ENCODE measurements at regions not wholly inside any gene's neighbourhood (a gene's known extent, or its start where the extent isn't known, plus 50 kb on each side); places are given as distances from the start of the nearest gene placed in this dataset.
"Not testable (repeated sequence)": the region's sequence is repeated elsewhere in the genome, so short reads cannot be mapped to it uniquely, and the experiment has no call there.

GRCh38 chr14:53399057-53399456, 245.9 kb upstream of the DDHD1 start:
- Histone ChIP-seq H3K9ac (ENCODE audit: low read length in 3 of 3) (no peak overlapping the region), H3K27me3 (ENCODE audit: control insufficient read depth, insufficient read depth, low read length) (no peaks in the 10 kb centered on the region), H3K36me3 (ENCODE audit: control insufficient read depth in 2 of 3, insufficient read depth in 3 of 3, low read length in 3 of 3) (no peaks in the 10 kb centered on the region), H3K9me3 (ENCODE audit: control insufficient read depth in 2 of 3, insufficient read depth in 1 of 3, low read length in 3 of 3) (peaks cover 0 to 8% (median 5%) of the 10 kb centered on the region in 3 donors), H3K27ac (ENCODE audit: low read depth in 2 of 2, low read length in 2 of 2) (no peak overlapping the region), H3K4me1 (ENCODE audit: control insufficient read depth in 2 of 3, insufficient read depth in 2 of 3, low read depth in 1 of 3, low read length in 3 of 3) (no peaks in the 10 kb centered on the region), H3K4me3 (ENCODE audit: low read length in 3 of 3) (no peak overlapping the region)
- DNase-seq = no peak
- intact Hi-C loops (cut with DNase I) = no loop called here
- FAIRE-seq = no peak
- TF ChIP-seq, protein P1, sequence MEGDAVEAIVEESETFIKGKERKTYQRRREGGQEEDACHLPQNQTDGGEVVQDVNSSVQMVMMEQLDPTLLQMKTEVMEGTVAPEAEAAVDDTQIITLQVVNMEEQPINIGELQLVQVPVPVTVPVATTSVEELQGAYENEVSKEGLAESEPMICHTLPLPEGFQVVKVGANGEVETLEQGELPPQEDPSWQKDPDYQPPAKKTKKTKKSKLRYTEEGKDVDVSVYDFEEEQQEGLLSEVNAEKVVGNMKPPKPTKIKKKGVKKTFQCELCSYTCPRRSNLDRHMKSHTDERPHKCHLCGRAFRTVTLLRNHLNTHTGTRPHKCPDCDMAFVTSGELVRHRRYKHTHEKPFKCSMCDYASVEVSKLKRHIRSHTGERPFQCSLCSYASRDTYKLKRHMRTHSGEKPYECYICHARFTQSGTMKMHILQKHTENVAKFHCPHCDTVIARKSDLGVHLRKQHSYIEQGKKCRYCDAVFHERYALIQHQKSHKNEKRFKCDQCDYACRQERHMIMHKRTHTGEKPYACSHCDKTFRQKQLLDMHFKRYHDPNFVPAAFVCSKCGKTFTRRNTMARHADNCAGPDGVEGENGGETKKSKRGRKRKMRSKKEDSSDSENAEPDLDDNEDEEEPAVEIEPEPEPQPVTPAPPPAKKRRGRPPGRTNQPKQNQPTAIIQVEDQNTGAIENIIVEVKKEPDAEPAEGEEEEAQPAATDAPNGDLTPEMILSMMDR (IDR thresholded peaks at IDR 0.05; ENCODE audit: borderline replicate concordance, extremely low read depth, insufficient read depth) = no peak

DNA sequence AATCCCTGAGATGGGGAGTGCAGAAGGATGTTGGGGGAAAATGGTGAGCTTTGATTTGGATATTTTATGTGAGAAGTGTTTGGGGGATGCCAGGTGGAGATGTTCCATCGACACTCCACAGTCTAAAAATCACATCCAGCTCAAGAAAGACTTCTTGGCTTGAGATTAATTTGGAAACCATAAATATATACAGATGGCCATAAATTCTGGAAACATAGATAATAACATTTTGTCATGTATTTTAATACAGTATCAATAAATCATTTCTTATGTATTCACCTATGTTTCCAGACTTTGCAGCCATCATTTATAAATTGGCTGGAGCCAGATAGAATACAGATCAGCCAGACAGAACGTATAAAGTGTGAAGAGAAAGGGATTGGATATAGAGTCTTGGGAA, 245.5 kb upstream of the DDHD1 start:
- peaks cover 0 to 8% (median 5%) of the 10 kb centered on the region in 3 donors for H3K9me3 ChIP-seq (ENCODE audit: control insufficient read depth in 2 of 3, insufficient read depth in 1 of 3, low read length in 3 of 3)
- H3K27ac ChIP-seq (ENCODE audit: low read depth in 2 of 2, low read length in 2 of 2) = no peak overlapping the region
- H3K9ac ChIP-seq (ENCODE audit: low read length in 3 of 3) = no peak overlapping the region
- no peaks in the 10 kb centered on the region for H3K27me3 ChIP-seq (ENCODE audit: control insufficient read depth, insufficient read depth, low read length)
- H3K4me1 ChIP-seq (ENCODE audit: control insufficient read depth in 2 of 3, insufficient read depth in 2 of 3, low read depth in 1 of 3, low read length in 3 of 3) = no peaks in the 10 kb centered on the region
- H3K36me3 ChIP-seq (ENCODE audit: control insufficient read depth in 2 of 3, insufficient read depth in 3 of 3, low read length in 3 of 3) = no peaks in the 10 kb centered on the region
- intact Hi-C loops (cut with DNase I) = no loop called here
- TF ChIP-seq, protein P1 (IDR thresholded peaks at IDR 0.05; ENCODE audit: borderline replicate concordance, extremely low read depth, insufficient read depth) = no peak
- no peak for FAIRE-seq
- H3K4me3 ChIP-seq (ENCODE audit: low read length in 3 of 3) = no peak overlapping the region
- DNase-seq = no peak

- H3K4me1 ChIP-seq (ENCODE audit: control insufficient read depth in 2 of 3, insufficient read depth in 2 of 3, low read depth in 1 of 3, low read length in 3 of 3); H3K27me3 ChIP-seq (ENCODE audit: control insufficient read depth, insufficient read depth, low read length); H3K36me3 ChIP-seq (ENCODE audit: control insufficient read depth in 2 of 3, insufficient read depth in 3 of 3, low read length in 3 of 3); DNase-seq; FAIRE-seq; H3K9me3 ChIP-seq (ENCODE audit: control insufficient read depth in 2 of 3, insufficient read depth in 1 of 3, low read length in 3 of 3); H3K27ac ChIP-seq (ENCODE audit: low read depth in 2 of 2, low read length in 2 of 2); intact Hi-C loops (cut with DNase I); H3K9ac ChIP-seq (ENCODE audit: low read length in 3 of 3); H3K4me3 ChIP-seq (ENCODE audit: low read length in 3 of 3): not testable (repeated sequence)
These were observed 242.1 kb upstream of the DDHD1 start for GRCh38 chr14:53395267-53395666.

- no peak overlapping the region for H3K9ac ChIP-seq (ENCODE audit: low read length in 3 of 3)
- H3K9me3 ChIP-seq (ENCODE audit: control insufficient read depth in 2 of 3, insufficient read depth in 1 of 3, low read length in 3 of 3) = peaks cover 0 to 8% (median 5%) of the 10 kb centered on the region in 3 donors
- no peaks in the 10 kb centered on the region for H3K36me3 ChIP-seq (ENCODE audit: control insufficient read depth in 2 of 3, insufficient read depth in 3 of 3, low read length in 3 of 3)
- TF ChIP-seq, protein P1 (IDR thresholded peaks at IDR 0.05; ENCODE audit: borderline replicate concordance, extremely low read depth, insufficient read depth) = no peak
- no peak overlapping the region for H3K27ac ChIP-seq (ENCODE audit: low read depth in 2 of 2, low read length in 2 of 2)
- no peaks in the 10 kb centered on the region for H3K4me1 ChIP-seq (ENCODE audit: control insufficient read depth in 2 of 3, insufficient read depth in 2 of 3, low read depth in 1 of 3, low read length in 3 of 3)
- FAIRE-seq (no peak), DNase-seq (no peak)
- no peaks in the 10 kb centered on the region for H3K27me3 ChIP-seq (ENCODE audit: control insufficient read depth, insufficient read depth, low read length)
- no peak overlapping the region for H3K4me3 ChIP-seq (ENCODE audit: low read length in 3 of 3)
- intact Hi-C loops (cut with DNase I) = no loop called here
These were observed 238.6 kb upstream of the DDHD1 start for GRCh38 chr14:53391631-53392285.
